OCI-LY3 (cell line): ENCODE measurements at regions not wholly inside any gene's neighbourhood (a gene's known extent, or its start where the extent isn't known, plus 50 kb on each side); places are given as distances from the start of the nearest gene placed in this dataset.

Source experiments
- EZH2phosphoT487 ChIP-seq: fragments of 200-600 bp; shearing (Covaris generic); IDR thresholded peaks from 2 replicates; pipeline ENCODE4 v1.6.1; 2018; ENCODE audit warnings: antibody characterized with exemption, mixed run types, low read depth
- TF ChIP-seq, protein P1 (sequence below): fragments of 200-600, 300-600 bp; sonication (generic); IDR thresholded peaks from 2 replicates; pipeline ENCODE4 v1.5.1; 2014; ENCODE audit warnings: antibody characterized with exemption, low read length, low read depth

DNA sequence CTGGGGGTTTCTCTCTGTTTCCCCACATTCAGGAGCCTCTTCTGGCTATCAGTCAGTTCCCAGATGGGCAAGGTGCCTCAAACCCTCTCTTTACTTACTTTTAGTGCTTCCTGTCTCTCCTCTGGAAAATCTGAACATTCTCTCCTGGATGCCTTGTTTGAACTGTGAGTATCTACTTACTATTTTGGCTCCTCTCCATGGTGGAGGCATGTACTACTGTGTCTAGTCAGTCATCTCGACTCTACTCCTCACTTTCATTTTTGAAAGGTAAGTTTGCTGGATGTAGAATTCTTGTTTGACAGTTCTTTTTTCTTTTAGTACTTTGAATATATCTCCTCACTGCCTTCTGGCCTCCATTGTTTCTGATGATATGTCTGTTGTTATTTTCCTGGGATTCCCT lies 70.9 kb upstream of the FAM78B start:
- TF ChIP-seq, protein P1, sequence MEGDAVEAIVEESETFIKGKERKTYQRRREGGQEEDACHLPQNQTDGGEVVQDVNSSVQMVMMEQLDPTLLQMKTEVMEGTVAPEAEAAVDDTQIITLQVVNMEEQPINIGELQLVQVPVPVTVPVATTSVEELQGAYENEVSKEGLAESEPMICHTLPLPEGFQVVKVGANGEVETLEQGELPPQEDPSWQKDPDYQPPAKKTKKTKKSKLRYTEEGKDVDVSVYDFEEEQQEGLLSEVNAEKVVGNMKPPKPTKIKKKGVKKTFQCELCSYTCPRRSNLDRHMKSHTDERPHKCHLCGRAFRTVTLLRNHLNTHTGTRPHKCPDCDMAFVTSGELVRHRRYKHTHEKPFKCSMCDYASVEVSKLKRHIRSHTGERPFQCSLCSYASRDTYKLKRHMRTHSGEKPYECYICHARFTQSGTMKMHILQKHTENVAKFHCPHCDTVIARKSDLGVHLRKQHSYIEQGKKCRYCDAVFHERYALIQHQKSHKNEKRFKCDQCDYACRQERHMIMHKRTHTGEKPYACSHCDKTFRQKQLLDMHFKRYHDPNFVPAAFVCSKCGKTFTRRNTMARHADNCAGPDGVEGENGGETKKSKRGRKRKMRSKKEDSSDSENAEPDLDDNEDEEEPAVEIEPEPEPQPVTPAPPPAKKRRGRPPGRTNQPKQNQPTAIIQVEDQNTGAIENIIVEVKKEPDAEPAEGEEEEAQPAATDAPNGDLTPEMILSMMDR: no peak
- TF ChIP-seq EZH2phosphoT487: no peak
